ENCODE measurements at regions not wholly inside any gene's neighbourhood (a gene's known extent, or its start where the extent isn't known, plus 50 kb on each side); places are given as distances from the start of the nearest gene placed in this dataset.

- TF ChIP-seq CTCF (IDR thresholded peaks at IDR 0.05 in 8 of 11, conservative IDR thresholded peaks at IDR 0.05 in 3 of 11), result no peak
- no peak for TF ChIP-seq POLR2A (IDR thresholded peaks at IDR 0.05)
- TF ChIP-seq POLR2AphosphoS5 (IDR thresholded peaks at IDR 0.05), result no peak
- Histone ChIP-seq H3K27ac (no peak overlapping the region), H3K4me1 (no peaks in the 10 kb centered on the region), H3K9me3 (no peaks in the 10 kb centered on the region), H3K27me3 (replicated peaks in 1 of 7) (no peaks in the 10 kb centered on the region), H3K4me3 (no peak overlapping the region), H3K36me3 (no peaks in the 10 kb centered on the region)
- DNase-seq, result no peak
- intact Hi-C loops (cut with DNase I; ENCODE audit: low total_unique reads), result no loop called here
- 80 to 89% (median 83%) methylated on average over 3 of the region's 3 CpGs for WGBS, 5 donors
Measured at GRCh38 chr12:102592134-102592533, 111.8 kb upstream of the IGF1 start.

GRCh38 chr12:102573237-102573636, 92.9 kb upstream of the IGF1 start:
- H3K4me1 ChIP-seq, result no peaks in the 10 kb centered on the region
- TF ChIP-seq CTCF (IDR thresholded peaks at IDR 0.05 in 8 of 11, conservative IDR thresholded peaks at IDR 0.05 in 3 of 11) (no peak), POLR2A (IDR thresholded peaks at IDR 0.05) (no peak), POLR2AphosphoS5 (IDR thresholded peaks at IDR 0.05) (no peak)
- H3K27me3 ChIP-seq (replicated peaks in 1 of 7), result no peaks in the 10 kb centered on the region
- H3K36me3 ChIP-seq, result no peaks in the 10 kb centered on the region
- H3K4me3 ChIP-seq, result no peak overlapping the region
- no peak for DNase-seq
- H3K9me3 ChIP-seq, result no peaks in the 10 kb centered on the region
- WGBS, 5 donors, result 78 to 91% (median 85%) methylated on average over 1 of the region's 1 CpG
- no peak overlapping the region for H3K27ac ChIP-seq
- intact Hi-C loops (cut with DNase I; ENCODE audit: low total_unique reads), result no loop called here

GRCh38 chr12:102571889-102572288, 91.5 kb upstream of the IGF1 start:
- 73 to 90% (median 80%) methylated on average over 3 of the region's 3 CpGs for WGBS, 5 donors
- Histone ChIP-seq H3K36me3 (no peaks in the 10 kb centered on the region), H3K27me3 (replicated peaks in 1 of 7) (no peaks in the 10 kb centered on the region), H3K4me3 (no peak overlapping the region), H3K27ac (no peak overlapping the region), H3K9me3 (no peaks in the 10 kb centered on the region), H3K4me1 (no peaks in the 10 kb centered on the region)
- DNase-seq, result no peak
- intact Hi-C loops (cut with DNase I; ENCODE audit: low total_unique reads), result no loop called here
- TF ChIP-seq POLR2A (IDR thresholded peaks at IDR 0.05) (no peak), CTCF (IDR thresholded peaks at IDR 0.05 in 8 of 11, conservative IDR thresholded peaks at IDR 0.05 in 3 of 11) (no peak), POLR2AphosphoS5 (IDR thresholded peaks at IDR 0.05) (no peak)

- Histone ChIP-seq H3K4me3 (no peak overlapping the region), H3K9me3 (peaks cover 0 to 4% (median under 1%) of the 10 kb centered on the region in 8 donors), H3K27ac (no peak overlapping the region), H3K36me3 (no peaks in the 10 kb centered on the region), H3K4me1 (no peaks in the 10 kb centered on the region), H3K27me3 (replicated peaks in 1 of 7) (no peaks in the 10 kb centered on the region)
- 65 to 85% (median 80%) methylated on average over 2 of the region's 2 CpGs for WGBS, 5 donors
- TF ChIP-seq POLR2AphosphoS5 (IDR thresholded peaks at IDR 0.05), result no peak
- TF ChIP-seq POLR2A (IDR thresholded peaks at IDR 0.05), result no peak
- TF ChIP-seq CTCF (IDR thresholded peaks at IDR 0.05 in 8 of 11, conservative IDR thresholded peaks at IDR 0.05 in 3 of 11), result no peak
- intact Hi-C loops (cut with DNase I; ENCODE audit: low total_unique reads), result no loop called here
- DNase-seq, result no peak
Measured at GRCh38 chr12:102570256-102570655, 89.9 kb upstream of the IGF1 start.
